ENCODE measurements at regions not wholly inside any gene's neighbourhood (a gene's known extent, or its start where the extent isn't known, plus 50 kb on each side); places are given as distances from the start of the nearest gene placed in this dataset.

DNA sequence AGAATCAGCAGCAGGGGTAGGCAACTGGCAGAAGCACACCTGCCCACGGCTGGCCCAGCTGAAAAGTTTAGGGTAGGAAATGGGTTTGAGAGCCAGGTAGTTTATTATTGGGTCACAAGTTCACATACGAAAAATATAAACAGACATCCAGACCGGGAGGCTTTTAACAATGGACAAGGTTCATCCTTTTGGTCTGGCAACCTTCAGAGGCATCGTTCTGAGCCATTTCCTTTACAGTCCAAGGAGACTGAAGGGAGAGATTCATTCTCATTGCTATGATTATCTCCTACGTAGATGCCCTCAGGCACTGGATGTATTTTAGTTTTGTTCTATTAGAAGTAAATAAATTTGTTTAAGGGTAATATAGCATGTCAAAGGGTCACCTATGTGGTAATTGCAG lies 248.0 kb upstream of the THBS1 start:
- TF ChIP-seq POLR2A (IDR thresholded peaks at IDR 0.05; ENCODE audit: low read depth, low read length) (no peak), EZH2 (IDR thresholded peaks at IDR 0.05; ENCODE audit: borderline replicate concordance, low read depth, low read length, severe bottlenecking) (no peak), FOS (IDR thresholded peaks at IDR 0.05; ENCODE audit: borderline replicate concordance, insufficient read depth, low read length) (no peak), POLR2AphosphoS5 (IDR thresholded peaks at IDR 0.05; ENCODE audit: insufficient read depth, low read depth, low read length) (no peak), MYC (IDR thresholded peaks at IDR 0.05; ENCODE audit: low read depth, low read length) (no peak), GATA2 (IDR thresholded peaks at IDR 0.05; ENCODE audit: insufficient read depth, insufficient read length, low read depth, low read length) (no peak), JUN (IDR thresholded peaks at IDR 0.05; ENCODE audit: borderline replicate concordance, insufficient read depth, insufficient read length, low read depth) (no peak)
- TF ChIP-seq, protein P1, sequence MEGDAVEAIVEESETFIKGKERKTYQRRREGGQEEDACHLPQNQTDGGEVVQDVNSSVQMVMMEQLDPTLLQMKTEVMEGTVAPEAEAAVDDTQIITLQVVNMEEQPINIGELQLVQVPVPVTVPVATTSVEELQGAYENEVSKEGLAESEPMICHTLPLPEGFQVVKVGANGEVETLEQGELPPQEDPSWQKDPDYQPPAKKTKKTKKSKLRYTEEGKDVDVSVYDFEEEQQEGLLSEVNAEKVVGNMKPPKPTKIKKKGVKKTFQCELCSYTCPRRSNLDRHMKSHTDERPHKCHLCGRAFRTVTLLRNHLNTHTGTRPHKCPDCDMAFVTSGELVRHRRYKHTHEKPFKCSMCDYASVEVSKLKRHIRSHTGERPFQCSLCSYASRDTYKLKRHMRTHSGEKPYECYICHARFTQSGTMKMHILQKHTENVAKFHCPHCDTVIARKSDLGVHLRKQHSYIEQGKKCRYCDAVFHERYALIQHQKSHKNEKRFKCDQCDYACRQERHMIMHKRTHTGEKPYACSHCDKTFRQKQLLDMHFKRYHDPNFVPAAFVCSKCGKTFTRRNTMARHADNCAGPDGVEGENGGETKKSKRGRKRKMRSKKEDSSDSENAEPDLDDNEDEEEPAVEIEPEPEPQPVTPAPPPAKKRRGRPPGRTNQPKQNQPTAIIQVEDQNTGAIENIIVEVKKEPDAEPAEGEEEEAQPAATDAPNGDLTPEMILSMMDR (IDR thresholded peaks at IDR 0.05; ENCODE audit: extremely low read depth in 1 of 2, insufficient read depth in 1 of 2, low read depth in 1 of 2, low read length in 2 of 2): no peak
- TF ChIP-seq, protein P2, sequence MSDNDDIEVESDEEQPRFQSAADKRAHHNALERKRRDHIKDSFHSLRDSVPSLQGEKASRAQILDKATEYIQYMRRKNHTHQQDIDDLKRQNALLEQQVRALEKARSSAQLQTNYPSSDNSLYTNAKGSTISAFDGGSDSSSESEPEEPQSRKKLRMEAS (IDR thresholded peaks at IDR 0.05; ENCODE audit: insufficient read depth, insufficient read length): no peak

All from endothelial cell of umbilical vein (primary cell).